ENCODE measurements at regions not wholly inside any gene's neighbourhood (a gene's known extent, or its start where the extent isn't known, plus 50 kb on each side); places are given as distances from the start of the nearest gene placed in this dataset.

- Histone ChIP-seq H3T11ph (ENCODE audit: low read length) (no peak overlapping the region), H4K5ac (ENCODE audit: insufficient read length, low read depth, low read length) (no peak overlapping the region), H4K8ac (replicated peaks; ENCODE audit: insufficient read length, low read depth, low read length) (no peak overlapping the region), H3K9me3 (ENCODE audit: control insufficient read depth, low read depth, low read length) (no peaks in the 10 kb centered on the region), H3K4me2 (ENCODE audit: insufficient read depth, insufficient read length, low read length) (no peak overlapping the region), H3K27ac (ENCODE audit: insufficient read length, low read depth, low read length) (no peak overlapping the region), H2BK20ac (ENCODE audit: low read depth, low read length, poor library complexity, severe bottlenecking) (no peak overlapping the region), H3K23ac (ENCODE audit: insufficient read length, low read depth, low read length) (no peak overlapping the region), H3K79me1 (ENCODE audit: insufficient read depth, low read depth, low read length, poor library complexity, severe bottlenecking) (no peaks in the 10 kb centered on the region), H3K14ac (ENCODE audit: insufficient read depth, low read length) (no peak overlapping the region), H2BK15ac (ENCODE audit: low read depth, low read length) (no peak overlapping the region), H2AK5ac (ENCODE audit: insufficient read length, low read length) (no peak overlapping the region), H3K27me3 (ENCODE audit: insufficient read depth, low read length) (no peaks in the 10 kb centered on the region), H2BK120ac (ENCODE audit: low read depth, low read length, poor library complexity, severe bottlenecking) (no peak overlapping the region), H2BK12ac (ENCODE audit: insufficient read length, low read depth, low read length) (no peak overlapping the region), H3K4me1 (ENCODE audit: insufficient read depth, low read length) (no peaks in the 10 kb centered on the region), H3K4ac (ENCODE audit: low read depth, low read length) (no peak overlapping the region), H4K91ac (ENCODE audit: insufficient read length, low read depth, low read length) (no peak overlapping the region), H3K9ac (ENCODE audit: extremely low read depth, insufficient read length, low read length) (no peak overlapping the region), H4K20me1 (ENCODE audit: control insufficient read depth, insufficient read depth, insufficient read length) (no peaks in the 10 kb centered on the region), H2BK5ac (ENCODE audit: insufficient read length, low read length) (no peak overlapping the region), H2AFZ (ENCODE audit: low read length) (no peak overlapping the region), H3K56ac (ENCODE audit: insufficient read length, low read depth, low read length) (no peak overlapping the region), H3K23me2 (ENCODE audit: insufficient read length, low read depth, low read length, poor library complexity, severe bottlenecking) (no peaks in the 10 kb centered on the region), H3K18ac (ENCODE audit: insufficient read length, low read depth, low read length) (no peak overlapping the region), H3K79me2 (ENCODE audit: insufficient read depth, low read length) (no peaks in the 10 kb centered on the region)
- no peaks in the 10 kb centered on the region for H3K27me3 Mint-ChIP-seq (ENCODE audit: low read depth)
- H3K9me3 Mint-ChIP-seq: no peaks in the 10 kb centered on the region
- no peaks in the 10 kb centered on the region for H3K4me1 Mint-ChIP-seq
- H3K27ac Mint-ChIP-seq: no peak overlapping the region
- H3K36me3 Mint-ChIP-seq (ENCODE audit: insufficient read depth in 1 of 3, low read depth in 3 of 3): no peaks in the 10 kb centered on the region
- no CpG with 5 or more reads among the region's 2 CpGs for WGBS (ENCODE audit: extremely low coverage, insufficient read length, low lambda C conversion rate)
- H3K4me3 Mint-ChIP-seq: no peak overlapping the region
- DNase-seq: no peak
- TF ChIP-seq, protein P1, sequence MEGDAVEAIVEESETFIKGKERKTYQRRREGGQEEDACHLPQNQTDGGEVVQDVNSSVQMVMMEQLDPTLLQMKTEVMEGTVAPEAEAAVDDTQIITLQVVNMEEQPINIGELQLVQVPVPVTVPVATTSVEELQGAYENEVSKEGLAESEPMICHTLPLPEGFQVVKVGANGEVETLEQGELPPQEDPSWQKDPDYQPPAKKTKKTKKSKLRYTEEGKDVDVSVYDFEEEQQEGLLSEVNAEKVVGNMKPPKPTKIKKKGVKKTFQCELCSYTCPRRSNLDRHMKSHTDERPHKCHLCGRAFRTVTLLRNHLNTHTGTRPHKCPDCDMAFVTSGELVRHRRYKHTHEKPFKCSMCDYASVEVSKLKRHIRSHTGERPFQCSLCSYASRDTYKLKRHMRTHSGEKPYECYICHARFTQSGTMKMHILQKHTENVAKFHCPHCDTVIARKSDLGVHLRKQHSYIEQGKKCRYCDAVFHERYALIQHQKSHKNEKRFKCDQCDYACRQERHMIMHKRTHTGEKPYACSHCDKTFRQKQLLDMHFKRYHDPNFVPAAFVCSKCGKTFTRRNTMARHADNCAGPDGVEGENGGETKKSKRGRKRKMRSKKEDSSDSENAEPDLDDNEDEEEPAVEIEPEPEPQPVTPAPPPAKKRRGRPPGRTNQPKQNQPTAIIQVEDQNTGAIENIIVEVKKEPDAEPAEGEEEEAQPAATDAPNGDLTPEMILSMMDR (conservative IDR thresholded peaks at IDR 0.05): no peak
Observed at GRCh38 chr9:115775659-115776058, 377.9 kb upstream of the PAPPA start.
